Ishikawa (cell line): ENCODE measurements at regions not wholly inside any gene's neighbourhood (a gene's known extent, or its start where the extent isn't known, plus 50 kb on each side); places are given as distances from the start of the nearest gene placed in this dataset.

ENCODE experiments used
- CEBPB ChIP-seq: IDR thresholded peaks from 2 replicates; pipeline ENCODE4 v1.6.1; 2012
- CREB1 ChIP-seq: IDR thresholded peaks from 2 replicates; pipeline ENCODE4 v1.6.1; 2012; ENCODE audit warnings: low read depth
- EGR1 ChIP-seq: IDR thresholded peaks from 2 replicates; pipeline ENCODE4 v1.6.1; 2012
- EP300 ChIP-seq: IDR thresholded peaks from 2 replicates; pipeline ENCODE4 v1.6.1; 2012; ENCODE audit warnings: borderline replicate concordance
- FOXM1 ChIP-seq: IDR thresholded peaks from 2 replicates; pipeline ENCODE4 v1.6.1; 2012; ENCODE audit warnings: low read depth, borderline replicate concordance
- NFIC ChIP-seq: IDR thresholded peaks from 2 replicates; pipeline ENCODE4 v1.6.1; 2012
- RAD21 ChIP-seq: IDR thresholded peaks from 2 replicates; pipeline ENCODE4 v1.6.1; 2012; ENCODE audit warnings: low read depth
- TAF1 ChIP-seq: IDR thresholded peaks from 2 replicates; pipeline ENCODE4 v1.6.1; 2012; ENCODE audit warnings: low read depth, mild to moderate bottlenecking
- TCF12 ChIP-seq: IDR thresholded peaks from 2 replicates; pipeline ENCODE4 v1.6.1; 2012; ENCODE audit warnings: low read depth
- TEAD4 ChIP-seq: IDR thresholded peaks from 2 replicates; pipeline ENCODE4 v1.6.1; 2012
- YY1 ChIP-seq: IDR thresholded peaks from 2 replicates; pipeline ENCODE4 v1.6.1; 2012; ENCODE audit warnings: low read depth
- ZBTB7A ChIP-seq: IDR thresholded peaks from 2 replicates; pipeline ENCODE4 v1.6.1; 2012; ENCODE audit warnings: low read depth
- TF ChIP-seq, protein P1 (sequence below): IDR thresholded peaks from 2 replicates; pipeline ENCODE4 v1.6.1; 2012
- TF ChIP-seq, protein P2 (sequence below): IDR thresholded peaks from 2 replicates; pipeline ENCODE4 v1.6.1; 2012; ENCODE audit warnings: low read depth, mild to moderate bottlenecking
- TF ChIP-seq, protein P3 (sequence below): IDR thresholded peaks from 2 replicates; pipeline ENCODE4 v1.6.1; 2012

DNA sequence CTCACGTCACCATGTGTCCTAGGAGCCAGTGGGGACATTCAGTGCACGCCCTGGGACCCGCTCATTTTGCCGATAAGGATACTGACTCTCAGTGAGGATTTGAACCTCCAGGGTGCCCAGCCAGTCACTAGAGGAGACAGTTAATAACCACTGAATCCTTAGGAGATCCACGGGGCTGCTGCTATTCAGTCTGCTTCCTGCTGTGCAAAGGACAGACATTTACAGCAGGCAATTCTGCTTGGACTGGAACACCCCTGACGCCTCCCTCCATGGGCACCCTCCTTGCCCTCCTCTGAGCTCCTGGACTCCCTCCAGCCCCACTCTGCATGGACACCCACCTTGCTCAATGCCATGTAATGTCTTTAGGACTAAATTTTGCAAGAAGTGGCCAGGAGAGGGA, 265.5 kb downstream of the EIPR1 start:
- no peak for TF ChIP-seq YY1

DNA sequence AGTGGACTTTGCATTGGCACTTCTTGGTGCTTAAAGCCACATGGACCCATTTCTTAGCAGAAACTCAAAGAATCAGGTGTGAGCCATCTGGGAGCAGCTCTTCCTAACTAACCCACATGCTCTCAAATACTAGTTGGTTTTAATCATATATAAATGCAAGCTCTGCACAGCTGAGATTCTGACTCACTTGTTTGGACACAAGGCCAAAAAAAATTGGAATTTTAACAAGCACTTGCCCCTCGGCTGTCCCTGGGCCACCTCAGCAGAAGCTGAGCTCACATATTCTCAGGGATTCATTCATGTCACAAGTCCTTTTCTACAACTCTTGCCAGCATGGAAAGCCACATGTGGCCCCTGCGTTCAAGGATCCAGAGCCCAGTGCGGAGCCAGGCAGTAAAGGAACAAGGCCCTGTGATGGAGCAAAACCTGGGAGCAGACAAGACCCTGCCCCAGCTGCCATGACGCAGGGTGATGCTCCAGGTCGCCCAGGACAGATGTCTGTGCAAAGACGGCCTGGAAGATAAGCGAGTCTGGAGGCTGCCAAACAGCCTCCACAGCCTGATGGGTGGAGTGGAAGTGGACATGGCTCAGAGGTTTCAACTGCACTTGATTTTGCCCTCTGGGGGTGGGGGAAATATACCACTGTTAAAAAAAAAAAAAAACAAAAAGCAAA, 266.5 kb downstream of the EIPR1 start:
- TF ChIP-seq, protein P1, sequence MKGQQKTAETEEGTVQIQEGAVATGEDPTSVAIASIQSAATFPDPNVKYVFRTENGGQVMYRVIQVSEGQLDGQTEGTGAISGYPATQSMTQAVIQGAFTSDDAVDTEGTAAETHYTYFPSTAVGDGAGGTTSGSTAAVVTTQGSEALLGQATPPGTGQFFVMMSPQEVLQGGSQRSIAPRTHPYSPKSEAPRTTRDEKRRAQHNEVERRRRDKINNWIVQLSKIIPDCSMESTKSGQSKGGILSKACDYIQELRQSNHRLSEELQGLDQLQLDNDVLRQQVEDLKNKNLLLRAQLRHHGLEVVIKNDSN = no peak
- TF ChIP-seq NFIC (no peak), RAD21 (no peak), EP300 (no peak), ZBTB7A (no peak), TCF12 (no peak), YY1 (no peak), TAF1 (no peak), FOXM1 (no peak), TEAD4 (no peak), CREB1 (no peak), CEBPB (no peak), EGR1 (no peak)
- TF ChIP-seq, protein P2, sequence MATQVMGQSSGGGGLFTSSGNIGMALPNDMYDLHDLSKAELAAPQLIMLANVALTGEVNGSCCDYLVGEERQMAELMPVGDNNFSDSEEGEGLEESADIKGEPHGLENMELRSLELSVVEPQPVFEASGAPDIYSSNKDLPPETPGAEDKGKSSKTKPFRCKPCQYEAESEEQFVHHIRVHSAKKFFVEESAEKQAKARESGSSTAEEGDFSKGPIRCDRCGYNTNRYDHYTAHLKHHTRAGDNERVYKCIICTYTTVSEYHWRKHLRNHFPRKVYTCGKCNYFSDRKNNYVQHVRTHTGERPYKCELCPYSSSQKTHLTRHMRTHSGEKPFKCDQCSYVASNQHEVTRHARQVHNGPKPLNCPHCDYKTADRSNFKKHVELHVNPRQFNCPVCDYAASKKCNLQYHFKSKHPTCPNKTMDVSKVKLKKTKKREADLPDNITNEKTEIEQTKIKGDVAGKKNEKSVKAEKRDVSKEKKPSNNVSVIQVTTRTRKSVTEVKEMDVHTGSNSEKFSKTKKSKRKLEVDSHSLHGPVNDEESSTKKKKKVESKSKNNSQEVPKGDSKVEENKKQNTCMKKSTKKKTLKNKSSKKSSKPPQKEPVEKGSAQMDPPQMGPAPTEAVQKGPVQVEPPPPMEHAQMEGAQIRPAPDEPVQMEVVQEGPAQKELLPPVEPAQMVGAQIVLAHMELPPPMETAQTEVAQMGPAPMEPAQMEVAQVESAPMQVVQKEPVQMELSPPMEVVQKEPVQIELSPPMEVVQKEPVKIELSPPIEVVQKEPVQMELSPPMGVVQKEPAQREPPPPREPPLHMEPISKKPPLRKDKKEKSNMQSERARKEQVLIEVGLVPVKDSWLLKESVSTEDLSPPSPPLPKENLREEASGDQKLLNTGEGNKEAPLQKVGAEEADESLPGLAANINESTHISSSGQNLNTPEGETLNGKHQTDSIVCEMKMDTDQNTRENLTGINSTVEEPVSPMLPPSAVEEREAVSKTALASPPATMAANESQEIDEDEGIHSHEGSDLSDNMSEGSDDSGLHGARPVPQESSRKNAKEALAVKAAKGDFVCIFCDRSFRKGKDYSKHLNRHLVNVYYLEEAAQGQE = no peak
- TF ChIP-seq, protein P3, sequence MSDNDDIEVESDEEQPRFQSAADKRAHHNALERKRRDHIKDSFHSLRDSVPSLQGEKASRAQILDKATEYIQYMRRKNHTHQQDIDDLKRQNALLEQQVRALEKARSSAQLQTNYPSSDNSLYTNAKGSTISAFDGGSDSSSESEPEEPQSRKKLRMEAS = no peak

DNA sequence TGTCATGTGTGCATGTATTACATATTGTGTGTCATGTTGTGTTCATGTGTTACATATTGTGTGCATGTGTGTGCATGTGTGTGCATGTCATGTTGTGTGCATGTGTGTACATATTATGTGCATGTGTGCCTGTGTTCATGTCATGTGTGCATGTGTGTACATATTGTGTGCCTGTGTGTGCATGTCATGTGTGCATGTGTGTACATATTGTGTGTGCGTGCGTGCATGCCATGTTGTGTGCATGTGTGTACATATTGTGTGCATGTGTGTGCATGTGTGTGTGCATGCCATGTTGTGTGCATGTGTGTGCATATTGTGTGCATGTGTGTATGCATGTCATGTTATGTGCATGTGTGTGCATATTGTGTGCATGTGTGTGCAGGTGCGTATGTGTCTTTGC, 267.1 kb downstream of the EIPR1 start:
- TF ChIP-seq CEBPB (no peak), TCF12 (no peak), CREB1 (no peak), TAF1 (no peak), ZBTB7A (no peak), YY1 (no peak), EP300 (no peak), TEAD4 (no peak), RAD21 (no peak), FOXM1 (no peak), NFIC (no peak), EGR1 (no peak)
- TF ChIP-seq, protein P2 = no peak
- TF ChIP-seq, protein P3 = no peak
- TF ChIP-seq, protein P1 = no peak

DNA sequence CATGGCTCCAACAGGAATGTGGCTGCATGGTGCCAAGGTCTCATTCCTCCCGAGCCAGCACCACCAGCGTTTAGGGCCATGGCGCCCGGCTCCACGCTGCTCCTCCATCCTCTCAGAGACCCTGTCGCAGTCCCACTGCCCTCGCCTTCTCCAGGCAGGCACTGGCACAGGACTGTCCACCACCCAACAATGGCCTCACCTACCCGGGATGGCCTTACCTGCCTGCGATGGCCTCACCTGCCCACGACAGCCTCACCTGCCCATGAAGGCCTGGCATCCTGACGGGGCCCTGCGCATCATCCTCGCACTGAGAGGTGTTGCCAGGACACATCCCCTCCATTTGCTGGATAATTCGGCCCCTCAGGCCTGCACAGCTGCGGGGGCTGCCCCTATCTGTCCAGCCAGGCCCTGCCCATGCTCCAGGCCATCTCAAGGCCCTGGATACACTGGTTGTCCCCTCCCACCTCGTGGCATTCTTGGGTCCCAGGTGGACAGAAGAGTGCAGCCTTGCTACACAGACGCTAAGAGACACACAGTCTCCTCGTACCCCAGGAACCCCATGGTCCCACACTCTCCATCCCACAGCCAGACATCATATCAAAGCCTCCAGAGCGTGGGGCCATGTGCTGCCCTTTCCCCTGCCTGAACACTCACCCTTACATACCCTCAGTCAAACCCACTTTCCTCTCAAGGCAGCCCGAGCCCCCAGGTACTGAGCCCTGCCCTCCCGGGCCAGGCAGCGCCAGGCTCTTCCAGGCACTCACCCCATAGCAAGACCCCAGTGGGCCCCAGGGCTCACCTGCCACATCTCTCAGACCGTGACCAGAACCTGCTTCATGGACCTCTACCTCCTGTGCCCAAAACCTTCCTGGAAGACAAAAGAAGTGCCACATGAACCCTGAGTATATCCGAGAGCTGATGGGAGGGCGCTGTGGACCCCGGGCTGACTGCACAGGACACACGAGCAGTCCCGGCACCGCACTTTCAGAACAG, 268.6 kb downstream of the EIPR1 start:
- TF ChIP-seq, protein P2 = no peak
- TF ChIP-seq EGR1 (no peak), CREB1 (no peak), CEBPB (no peak), NFIC (no peak), FOXM1 (no peak), YY1 (no peak), TAF1 (no peak), EP300 (no peak), TCF12 (no peak), RAD21 (no peak), ZBTB7A (no peak), TEAD4 (no peak)
- TF ChIP-seq, protein P1 = no peak
- TF ChIP-seq, protein P3 = no peak
